ENCODE measurements at regions not wholly inside any gene's neighbourhood (a gene's known extent, or its start where the extent isn't known, plus 50 kb on each side); places are given as distances from the start of the nearest gene placed in this dataset.

DNA sequence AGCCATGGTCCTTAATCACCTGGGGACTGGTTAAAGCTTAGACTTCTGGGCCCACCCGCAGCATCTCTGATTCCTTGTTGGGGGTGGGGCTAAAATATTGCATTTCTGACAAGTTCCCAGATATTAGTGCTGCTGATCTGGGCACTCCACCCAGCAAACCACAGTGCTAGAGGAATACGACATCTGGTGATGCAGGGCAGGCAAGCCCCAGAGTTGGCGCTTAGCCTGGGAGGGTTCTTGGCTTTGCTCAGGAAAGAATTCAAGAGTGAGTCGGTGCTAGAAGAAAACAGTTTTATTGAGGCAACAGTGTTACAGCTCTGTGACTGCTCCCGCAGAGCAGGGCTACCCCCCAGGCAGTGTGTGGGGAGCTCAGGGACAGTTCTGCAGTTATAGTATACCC is 210.7 kb downstream of the TFAP2C start:
- Histone ChIP-seq H3F3A (ENCODE audit: insufficient read depth, low read length, poor library complexity, severe bottlenecking) (no peaks in the 10 kb centered on the region), H3K9me3 (ENCODE audit: low read length) (no peaks in the 10 kb centered on the region), H3K4me2 (ENCODE audit: low read length) (no peak overlapping the region), H3K4me3 (ENCODE audit: low read length) (no peak overlapping the region), H3K27ac (ENCODE audit: low read length) (no peak overlapping the region), H3K36me3 (ENCODE audit: insufficient read depth, low read length) (no peaks in the 10 kb centered on the region), H3K27me3 (ENCODE audit: insufficient read depth, low read depth, low read length) (no peaks in the 10 kb centered on the region), H3K9me2 (ENCODE audit: insufficient read depth, low read length) (no peaks in the 10 kb centered on the region), H2AFZ (ENCODE audit: low read depth, low read length) (no peak overlapping the region), H3K9ac (ENCODE audit: low read length) (no peak overlapping the region), H3K79me2 (replicated peaks; ENCODE audit: insufficient read depth, low read length) (no peaks in the 10 kb centered on the region), H4K20me1 (ENCODE audit: insufficient read depth) (no peaks in the 10 kb centered on the region)
- no peak for TF ChIP-seq SMC3 (conservative IDR thresholded peaks at IDR 0.05; ENCODE audit: poor library complexity)
- no peak for TF ChIP-seq MXI1 (conservative IDR thresholded peaks at IDR 0.05; ENCODE audit: poor library complexity, severe bottlenecking)
- TF ChIP-seq TAF1 (IDR thresholded peaks at IDR 0.05; ENCODE audit: low read depth), result no peak
- TF ChIP-seq, protein P1, sequence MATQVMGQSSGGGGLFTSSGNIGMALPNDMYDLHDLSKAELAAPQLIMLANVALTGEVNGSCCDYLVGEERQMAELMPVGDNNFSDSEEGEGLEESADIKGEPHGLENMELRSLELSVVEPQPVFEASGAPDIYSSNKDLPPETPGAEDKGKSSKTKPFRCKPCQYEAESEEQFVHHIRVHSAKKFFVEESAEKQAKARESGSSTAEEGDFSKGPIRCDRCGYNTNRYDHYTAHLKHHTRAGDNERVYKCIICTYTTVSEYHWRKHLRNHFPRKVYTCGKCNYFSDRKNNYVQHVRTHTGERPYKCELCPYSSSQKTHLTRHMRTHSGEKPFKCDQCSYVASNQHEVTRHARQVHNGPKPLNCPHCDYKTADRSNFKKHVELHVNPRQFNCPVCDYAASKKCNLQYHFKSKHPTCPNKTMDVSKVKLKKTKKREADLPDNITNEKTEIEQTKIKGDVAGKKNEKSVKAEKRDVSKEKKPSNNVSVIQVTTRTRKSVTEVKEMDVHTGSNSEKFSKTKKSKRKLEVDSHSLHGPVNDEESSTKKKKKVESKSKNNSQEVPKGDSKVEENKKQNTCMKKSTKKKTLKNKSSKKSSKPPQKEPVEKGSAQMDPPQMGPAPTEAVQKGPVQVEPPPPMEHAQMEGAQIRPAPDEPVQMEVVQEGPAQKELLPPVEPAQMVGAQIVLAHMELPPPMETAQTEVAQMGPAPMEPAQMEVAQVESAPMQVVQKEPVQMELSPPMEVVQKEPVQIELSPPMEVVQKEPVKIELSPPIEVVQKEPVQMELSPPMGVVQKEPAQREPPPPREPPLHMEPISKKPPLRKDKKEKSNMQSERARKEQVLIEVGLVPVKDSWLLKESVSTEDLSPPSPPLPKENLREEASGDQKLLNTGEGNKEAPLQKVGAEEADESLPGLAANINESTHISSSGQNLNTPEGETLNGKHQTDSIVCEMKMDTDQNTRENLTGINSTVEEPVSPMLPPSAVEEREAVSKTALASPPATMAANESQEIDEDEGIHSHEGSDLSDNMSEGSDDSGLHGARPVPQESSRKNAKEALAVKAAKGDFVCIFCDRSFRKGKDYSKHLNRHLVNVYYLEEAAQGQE (IDR thresholded peaks at IDR 0.05; ENCODE audit: borderline replicate concordance), result no peak
- TF ChIP-seq RAD21 (conservative IDR thresholded peaks at IDR 0.05), result no peak
- TF ChIP-seq POLR2AphosphoS5 (IDR thresholded peaks at IDR 0.05), result no peak
- TF ChIP-seq, protein P2, sequence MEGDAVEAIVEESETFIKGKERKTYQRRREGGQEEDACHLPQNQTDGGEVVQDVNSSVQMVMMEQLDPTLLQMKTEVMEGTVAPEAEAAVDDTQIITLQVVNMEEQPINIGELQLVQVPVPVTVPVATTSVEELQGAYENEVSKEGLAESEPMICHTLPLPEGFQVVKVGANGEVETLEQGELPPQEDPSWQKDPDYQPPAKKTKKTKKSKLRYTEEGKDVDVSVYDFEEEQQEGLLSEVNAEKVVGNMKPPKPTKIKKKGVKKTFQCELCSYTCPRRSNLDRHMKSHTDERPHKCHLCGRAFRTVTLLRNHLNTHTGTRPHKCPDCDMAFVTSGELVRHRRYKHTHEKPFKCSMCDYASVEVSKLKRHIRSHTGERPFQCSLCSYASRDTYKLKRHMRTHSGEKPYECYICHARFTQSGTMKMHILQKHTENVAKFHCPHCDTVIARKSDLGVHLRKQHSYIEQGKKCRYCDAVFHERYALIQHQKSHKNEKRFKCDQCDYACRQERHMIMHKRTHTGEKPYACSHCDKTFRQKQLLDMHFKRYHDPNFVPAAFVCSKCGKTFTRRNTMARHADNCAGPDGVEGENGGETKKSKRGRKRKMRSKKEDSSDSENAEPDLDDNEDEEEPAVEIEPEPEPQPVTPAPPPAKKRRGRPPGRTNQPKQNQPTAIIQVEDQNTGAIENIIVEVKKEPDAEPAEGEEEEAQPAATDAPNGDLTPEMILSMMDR (IDR thresholded peaks at IDR 0.05; ENCODE audit: poor library complexity, severe bottlenecking), result no peak
- TF ChIP-seq EP300 (conservative IDR thresholded peaks at IDR 0.05; ENCODE audit: poor library complexity, severe bottlenecking), result no peak
- TF ChIP-seq EZH2 (IDR thresholded peaks at IDR 0.05; ENCODE audit: borderline replicate concordance, insufficient read depth, low read length, poor library complexity, severe bottlenecking), result no peak

DNA sequence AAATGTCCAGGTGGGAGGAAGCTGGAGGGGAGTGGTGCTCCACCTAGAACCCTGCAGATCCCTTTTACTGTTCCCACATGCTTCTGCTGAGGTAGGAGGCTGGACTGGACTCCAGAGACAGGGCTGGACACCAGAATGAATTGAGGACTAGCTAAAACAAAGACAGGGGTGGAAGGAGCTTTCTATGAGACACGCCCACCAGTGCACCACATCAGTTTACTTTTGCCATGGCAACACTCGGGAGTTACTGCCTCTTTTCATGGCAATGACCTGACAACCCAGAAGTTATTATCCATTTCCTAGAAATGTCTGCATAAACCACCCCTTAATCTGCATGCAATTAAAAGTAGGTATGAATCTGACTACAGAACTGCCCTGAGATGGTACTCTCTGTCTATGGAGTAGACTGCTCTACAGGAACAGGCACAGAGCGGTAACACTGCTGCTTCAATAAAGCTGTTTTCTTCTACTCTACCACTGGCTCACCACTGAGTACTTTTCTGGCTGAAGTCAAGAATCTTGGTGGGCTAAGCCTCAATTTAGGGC is 211.7 kb downstream of the TFAP2C start:
- no peaks in the 10 kb centered on the region for H3F3A ChIP-seq (ENCODE audit: insufficient read depth, low read length, poor library complexity, severe bottlenecking)
- H3K4me3 ChIP-seq (ENCODE audit: low read length), result no peak overlapping the region
- H3K9me3 ChIP-seq (ENCODE audit: low read length), result no peaks in the 10 kb centered on the region
- H3K27me3 ChIP-seq (ENCODE audit: insufficient read depth, low read depth, low read length), result no peaks in the 10 kb centered on the region
- H3K27ac ChIP-seq (ENCODE audit: low read length), result no peak overlapping the region
- no peaks in the 10 kb centered on the region for H3K36me3 ChIP-seq (ENCODE audit: insufficient read depth, low read length)
- TF ChIP-seq MXI1 (conservative IDR thresholded peaks at IDR 0.05; ENCODE audit: poor library complexity, severe bottlenecking) (no peak), TAF1 (IDR thresholded peaks at IDR 0.05; ENCODE audit: low read depth) (no peak), RAD21 (conservative IDR thresholded peaks at IDR 0.05) (no peak), EZH2 (IDR thresholded peaks at IDR 0.05; ENCODE audit: borderline replicate concordance, insufficient read depth, low read length, poor library complexity, severe bottlenecking) (no peak), EP300 (conservative IDR thresholded peaks at IDR 0.05; ENCODE audit: poor library complexity, severe bottlenecking) (no peak)
- TF ChIP-seq, protein P2 (IDR thresholded peaks at IDR 0.05; ENCODE audit: poor library complexity, severe bottlenecking), result no peak
- TF ChIP-seq, protein P1 (IDR thresholded peaks at IDR 0.05; ENCODE audit: borderline replicate concordance), result no peak
- no peaks in the 10 kb centered on the region for H3K79me2 ChIP-seq (replicated peaks; ENCODE audit: insufficient read depth, low read length)
- H3K9me2 ChIP-seq (ENCODE audit: insufficient read depth, low read length), result no peaks in the 10 kb centered on the region
- no peak overlapping the region for H3K4me2 ChIP-seq (ENCODE audit: low read length)
- no peaks in the 10 kb centered on the region for H4K20me1 ChIP-seq (ENCODE audit: insufficient read depth)
- no peak overlapping the region for H3K9ac ChIP-seq (ENCODE audit: low read length)
- no peak overlapping the region for H2AFZ ChIP-seq (ENCODE audit: low read depth, low read length)
